Activated CD8-positive, alpha-beta memory T cell treated with anti-CD3 and anti-CD28 coated beads, Interleukin-2, amount 50 U/mL, for 4 hours (primary cell): ENCODE measurements at regions not wholly inside any gene's neighbourhood (a gene's known extent, or its start where the extent isn't known, plus 50 kb on each side); places are given as distances from the start of the nearest gene placed in this dataset.

Source experiments
- DNase-seq: peaks from one replicate; pipeline ENCODE4 v3.0.0-alpha.2; 2020

GRCh38 chr12:87320724-87321123 lies 708.5 kb downstream of the C12orf50 start:
- no peak for DNase-seq

GRCh38 chr12:87317302-87317701 lies 711.9 kb downstream of the C12orf50 start:
- no peak for DNase-seq

- DNase-seq: no peak
Observed at GRCh38 chr12:87311206-87311605, 718.0 kb downstream of the C12orf50 start.

GRCh38 chr12:87310126-87310525 lies 719.1 kb downstream of the C12orf50 start:
- no peak for DNase-seq

GRCh38 chr12:87305481-87305880 lies 723.7 kb downstream of the C12orf50 start:
- no peak for DNase-seq

- no peak for DNase-seq
Observed at GRCh38 chr12:87304406-87304805, 724.8 kb downstream of the C12orf50 start.

GRCh38 chr12:87303396-87304012 lies 725.7 kb downstream of the C12orf50 start:
- DNase-seq: no peak

- no peak for DNase-seq
Observed at GRCh38 chr12:87302126-87302745, 727.0 kb downstream of the C12orf50 start.

GRCh38 chr12:87290505-87290904 lies 738.7 kb downstream of the C12orf50 start:
- no peak for DNase-seq

- no peak for DNase-seq
Observed at GRCh38 chr12:87283886-87284285, 745.3 kb downstream of the C12orf50 start.

- DNase-seq: no peak
Observed at GRCh38 chr12:87283111-87283510, 746.1 kb downstream of the C12orf50 start.

GRCh38 chr12:87280893-87281292 lies 748.3 kb downstream of the C12orf50 start:
- no peak for DNase-seq

- no peak for DNase-seq
Observed at GRCh38 chr12:87280356-87280755, 748.8 kb downstream of the C12orf50 start.

GRCh38 chr12:87274594-87275245 lies 754.5 kb downstream of the C12orf50 start:
- no peak for DNase-seq

- no peak for DNase-seq
Observed at GRCh38 chr12:87272851-87273250, 756.4 kb downstream of the C12orf50 start.

GRCh38 chr12:87270919-87271318 lies 758.3 kb downstream of the C12orf50 start:
- DNase-seq: no peak

GRCh38 chr12:87266305-87266704 lies 762.9 kb downstream of the C12orf50 start:
- no peak for DNase-seq

GRCh38 chr12:87259391-87259790 lies 769.8 kb downstream of the C12orf50 start:
- no peak for DNase-seq

- DNase-seq: no peak
Observed at GRCh38 chr12:87254381-87255030, 774.7 kb downstream of the C12orf50 start.

- no peak for DNase-seq
Observed at GRCh38 chr12:87253157-87253556, 776.0 kb downstream of the C12orf50 start.

GRCh38 chr12:87246726-87247125 lies 782.5 kb downstream of the C12orf50 start:
- DNase-seq: no peak

GRCh38 chr12:87238466-87238865 lies 790.7 kb downstream of the C12orf50 start:
- DNase-seq: no peak

- DNase-seq: no peak
Observed at GRCh38 chr12:87234898-87235297, 794.3 kb downstream of the C12orf50 start.

GRCh38 chr12:87233671-87234070 lies 795.5 kb downstream of the C12orf50 start:
- DNase-seq: no peak
